Activated CD4-positive, CD25-positive, alpha-beta regulatory T cell treated with anti-CD3 and anti-CD28 coated beads, Interleukin-2, amount 50 U/mL, for 72 hours (primary cell): ENCODE measurements at regions not wholly inside any gene's neighbourhood (a gene's known extent, or its start where the extent isn't known, plus 50 kb on each side); places are given as distances from the start of the nearest gene placed in this dataset.
"Not testable (repeated sequence)": the region's sequence is repeated elsewhere in the genome, so short reads cannot be mapped to it uniquely, and the experiment has no call there.

ENCODE experiments used
- DNase-seq: peaks from one replicate; pipeline ENCODE4 v3.0.0; 2021

- DNase-seq: not testable (repeated sequence)
Observed at GRCh38 chr2:87584268-87584906, 163.5 kb upstream of the PLGLB2 start.

- DNase-seq: not testable (repeated sequence)
Observed at GRCh38 chr2:87587934-87588333, 160.0 kb upstream of the PLGLB2 start.

- not testable (repeated sequence) for DNase-seq
Observed at GRCh38 chr2:87592974-87593373, 154.9 kb upstream of the PLGLB2 start.

- not testable (repeated sequence) for DNase-seq
Observed at GRCh38 chr2:87593784-87594610, 153.9 kb upstream of the PLGLB2 start.

DNA sequence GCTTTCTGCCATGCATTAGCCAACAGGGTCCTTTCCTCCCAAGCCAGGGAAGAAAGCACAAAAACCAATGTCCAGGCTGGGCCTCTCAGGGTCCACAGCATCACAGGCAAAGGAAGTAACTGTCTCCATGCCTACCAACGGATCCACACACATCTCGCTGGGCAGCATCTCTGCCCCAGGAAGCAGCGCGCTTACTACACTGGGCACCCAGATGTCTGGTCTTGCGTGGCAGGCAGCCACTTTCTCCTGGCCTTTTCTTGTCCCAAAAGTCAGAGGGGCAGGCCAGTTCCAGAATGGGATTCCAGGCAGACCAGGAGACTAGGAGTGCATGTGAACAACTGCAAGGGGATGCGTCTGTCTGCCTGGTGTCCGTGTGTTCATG lies 153.3 kb upstream of the PLGLB2 start:
- DNase-seq: not testable (repeated sequence)

GRCh38 chr2:87595017-87595416 lies 152.9 kb upstream of the PLGLB2 start:
- not testable (repeated sequence) for DNase-seq

- not testable (repeated sequence) for DNase-seq
Observed at GRCh38 chr2:87600961-87601360, 146.9 kb upstream of the PLGLB2 start.

DNA sequence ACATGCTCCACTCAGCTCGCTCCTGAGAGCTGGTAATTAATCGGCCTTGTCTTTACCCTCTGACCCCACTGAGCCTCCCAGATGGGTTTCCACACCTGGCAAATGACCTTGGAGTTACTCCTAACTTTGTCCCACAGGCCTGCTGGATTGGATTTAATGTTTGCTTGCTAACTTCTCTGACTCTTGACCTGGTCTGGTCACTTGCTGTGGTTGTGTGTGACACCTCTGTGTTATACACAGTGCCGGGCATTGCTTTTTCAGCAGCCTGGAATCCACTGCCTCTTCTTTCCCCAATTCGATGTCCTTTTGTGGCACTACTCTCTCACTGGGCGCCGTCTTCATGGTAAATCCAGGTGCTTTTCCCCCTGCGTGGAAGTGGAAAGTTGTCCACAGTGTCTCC lies 145.8 kb upstream of the PLGLB2 start:
- DNase-seq: not testable (repeated sequence)

DNA sequence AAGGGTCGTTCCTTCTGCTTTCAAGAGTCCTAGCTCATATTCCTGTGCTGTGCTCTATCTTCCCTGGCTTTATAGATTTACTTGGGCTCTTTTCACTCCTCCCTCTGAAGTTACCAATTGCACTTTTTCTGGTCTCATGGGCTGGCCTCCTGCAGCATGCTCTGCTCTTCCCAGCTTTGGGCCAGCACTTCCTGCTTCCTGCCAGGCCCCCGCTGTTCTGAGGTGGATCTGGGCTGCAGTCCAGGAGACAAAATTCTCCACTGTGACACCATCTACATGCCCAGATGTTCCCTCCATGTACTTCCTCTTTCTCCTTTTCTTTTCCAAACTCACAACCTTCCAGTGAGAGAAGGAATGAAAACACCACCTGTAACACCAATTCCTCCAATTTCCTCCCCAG lies 145.2 kb upstream of the PLGLB2 start:
- not testable (repeated sequence) for DNase-seq

- not testable (repeated sequence) for DNase-seq
Observed at GRCh38 chr2:87603418-87604278, 144.2 kb upstream of the PLGLB2 start.

- DNase-seq: not testable (repeated sequence)
Observed at GRCh38 chr2:87604279-87604818, 143.5 kb upstream of the PLGLB2 start.

DNA sequence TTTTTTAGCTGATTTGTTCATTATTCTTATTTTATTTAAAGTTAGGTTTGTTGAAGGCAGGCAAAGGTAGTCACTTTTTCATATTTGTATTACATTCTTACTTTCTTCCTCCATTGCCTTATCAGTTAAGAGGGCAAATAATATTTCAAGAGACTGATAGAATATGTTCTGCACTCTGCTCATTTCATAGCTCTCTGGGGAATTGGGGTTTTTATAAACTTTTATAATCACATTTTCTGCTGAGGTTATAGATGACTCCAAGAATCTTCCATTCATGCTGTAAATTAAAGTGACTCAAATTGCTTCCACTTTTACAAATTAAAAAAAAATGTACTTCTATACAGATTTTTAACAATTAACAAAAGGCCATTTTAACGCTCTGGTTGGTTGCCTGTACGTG lies 142.9 kb upstream of the PLGLB2 start:
- not testable (repeated sequence) for DNase-seq

DNA sequence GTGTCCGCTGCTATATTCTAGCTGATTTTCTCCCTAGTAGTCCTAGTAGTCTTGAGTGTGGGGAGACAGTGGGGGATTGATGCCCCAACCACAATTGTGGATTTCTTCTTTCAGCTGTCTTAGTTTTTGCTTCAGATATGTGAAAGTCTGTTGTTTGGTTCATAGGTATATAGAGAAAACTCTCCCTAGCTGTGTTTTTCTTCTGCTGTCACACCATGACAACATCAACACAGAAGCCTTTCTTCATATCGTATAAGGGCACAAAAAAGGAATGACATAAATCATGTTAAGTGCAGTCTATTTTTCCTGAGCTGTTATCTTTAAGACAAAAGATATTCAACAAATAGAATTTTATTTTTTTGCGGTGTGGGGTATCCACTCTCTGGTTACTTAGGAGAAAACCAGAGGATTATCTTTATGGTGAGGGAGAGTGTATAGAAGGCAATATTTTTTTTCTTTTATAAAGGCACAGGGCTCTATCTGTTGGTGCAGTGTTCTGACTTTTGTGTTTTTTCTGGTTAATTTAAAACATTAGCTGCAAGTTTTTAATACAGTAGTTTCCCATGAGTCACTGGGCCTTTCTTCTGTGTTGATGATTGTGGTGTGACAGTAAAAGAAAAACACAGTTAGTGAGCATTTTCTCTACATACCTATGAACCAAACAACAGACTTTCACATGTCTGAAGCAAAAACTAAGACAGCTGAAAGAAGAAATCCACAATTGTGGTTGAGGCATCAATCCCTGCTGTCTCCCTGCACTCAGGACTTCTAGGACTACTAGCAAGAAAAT lies 139.3 kb upstream of the PLGLB2 start:
- not testable (repeated sequence) for DNase-seq

DNA sequence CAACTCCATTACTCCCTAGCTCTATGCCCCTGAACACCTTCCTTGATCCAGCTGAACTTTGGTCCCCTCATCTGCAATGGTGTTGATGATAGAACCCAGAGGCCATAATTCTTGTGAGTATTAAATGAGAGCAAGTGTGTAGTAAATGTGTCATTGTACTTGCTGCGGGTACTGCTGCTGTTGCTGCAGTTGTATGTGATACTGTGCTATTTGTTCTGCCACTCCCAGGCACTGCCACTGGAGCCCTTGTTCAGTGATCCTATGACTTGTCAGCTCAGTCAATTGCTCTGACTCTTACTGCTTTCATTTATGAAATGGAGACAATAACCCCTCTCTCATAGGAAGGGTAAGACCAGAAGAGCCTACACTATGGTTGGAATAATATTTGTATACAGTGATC lies 136.9 kb upstream of the PLGLB2 start:
- DNase-seq: not testable (repeated sequence)

DNA sequence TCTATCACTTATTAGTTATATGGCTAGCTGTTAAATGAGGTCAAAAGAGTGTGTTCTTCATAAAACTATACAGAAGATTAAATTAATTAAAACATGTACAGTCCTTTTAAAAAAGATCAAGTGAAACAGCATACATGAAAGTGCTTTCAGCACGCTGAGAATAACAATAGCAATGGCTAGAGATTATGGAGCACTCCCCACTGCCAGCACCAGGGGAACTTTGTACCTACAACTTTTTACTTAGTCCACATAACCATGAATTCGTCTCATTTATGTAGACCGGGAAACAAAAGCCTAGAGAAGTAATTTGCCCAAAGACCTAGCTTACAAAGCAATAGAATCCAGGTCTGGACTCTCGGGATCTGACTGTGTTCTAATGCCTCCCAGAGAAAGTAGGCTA lies 136.5 kb upstream of the PLGLB2 start:
- not testable (repeated sequence) for DNase-seq

- not testable (repeated sequence) for DNase-seq
Observed at GRCh38 chr2:87611956-87612355, 135.9 kb upstream of the PLGLB2 start.

DNA sequence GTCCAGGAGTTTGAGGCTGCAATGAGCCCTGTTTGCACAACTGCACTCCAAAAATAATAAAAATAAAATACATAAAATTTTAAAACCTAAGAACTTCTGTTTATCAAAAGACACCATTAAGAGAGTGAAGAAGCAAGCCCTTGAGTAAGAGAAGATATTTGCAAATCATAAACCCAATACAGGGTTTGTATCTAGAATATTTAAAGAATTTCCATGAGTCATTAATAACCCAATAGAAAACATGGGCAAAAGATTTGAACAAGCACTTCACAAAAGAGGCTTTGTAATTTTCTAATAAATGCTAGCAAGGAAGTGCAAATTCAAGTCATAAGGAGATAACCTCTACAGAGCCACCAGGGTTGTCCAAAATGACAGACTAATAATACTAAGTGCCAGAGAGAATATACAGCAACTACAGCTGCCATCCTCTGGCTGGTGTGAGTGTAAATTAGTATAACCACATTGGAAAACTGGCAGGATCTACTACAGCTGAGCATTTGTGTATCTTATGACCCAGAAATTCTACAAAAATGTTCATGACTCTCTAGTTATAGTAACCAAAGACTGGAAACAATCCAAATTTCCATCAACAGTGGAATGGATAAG lies 133.0 kb upstream of the PLGLB2 start:
- DNase-seq: not testable (repeated sequence)

DNA sequence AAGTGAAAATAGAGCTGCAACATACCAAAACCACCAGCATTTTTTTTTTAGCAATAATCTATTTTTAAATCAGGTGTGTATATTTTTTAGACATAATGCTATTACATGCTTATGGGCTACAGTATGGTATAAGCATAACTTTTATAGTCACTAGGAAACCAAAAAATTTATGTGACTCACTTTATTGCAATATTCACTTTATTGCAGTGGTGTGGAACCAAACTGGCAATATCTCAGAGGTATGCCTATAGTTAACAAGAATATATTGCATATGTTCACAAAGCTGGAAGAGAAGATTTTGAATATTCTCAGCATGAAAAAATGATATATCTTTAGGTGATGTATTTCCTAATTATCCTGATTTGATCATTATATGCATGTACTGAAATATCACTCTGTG lies 128.8 kb upstream of the PLGLB2 start:
- DNase-seq: not testable (repeated sequence)

GRCh38 chr2:87621139-87621538 lies 126.7 kb upstream of the PLGLB2 start:
- DNase-seq: not testable (repeated sequence)

DNA sequence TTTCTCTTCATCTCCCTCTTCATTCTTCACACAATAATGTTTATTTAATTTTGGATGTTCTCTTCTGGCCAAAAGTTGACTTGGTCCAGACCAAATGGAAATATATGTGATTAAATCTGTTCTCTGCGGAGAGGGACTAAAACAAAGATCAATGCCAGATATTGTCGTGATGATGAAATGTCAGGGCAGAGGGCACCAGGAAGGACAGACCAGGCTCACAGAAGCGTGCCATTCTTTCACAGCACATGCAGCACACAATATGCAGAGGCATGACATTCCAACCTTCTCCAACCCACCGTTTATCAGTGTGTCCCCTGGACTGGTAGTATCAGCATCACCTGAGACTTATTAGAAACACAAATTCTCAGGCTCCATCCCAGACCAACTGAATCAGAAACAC lies 125.2 kb upstream of the PLGLB2 start:
- not testable (repeated sequence) for DNase-seq
